Lower leg skin (tissue), 4 donors: ENCODE measurements at regions not wholly inside any gene's neighbourhood (a gene's known extent, or its start where the extent isn't known, plus 50 kb on each side); places are given as distances from the start of the nearest gene placed in this dataset.

Source experiments
- DNase-seq, 2 donors: peaks; one replicate each; pipeline ENCODE4 v3.0.0-alpha.2; 2019; ENCODE audit warnings: low spot score in 2 of 2
- H3K4me3 ChIP-seq: fragments of 200-600 bp; sonication (generic); 2 replicates; pipeline ENCODE4 v1.5.1; 2017; ENCODE audit warnings: mild to moderate bottlenecking, low read depth; ENCODE audit not compliant: poor library complexity, severe bottlenecking
- POLR2A ChIP-seq, 2 donors: fragments of 450-650 bp; IDR thresholded peaks; one replicate each; pipeline ENCODE4 v1.6.1; 2016 to 2017; ENCODE audit warnings: antibody characterized with exemption in 2 of 2, mild to moderate bottlenecking in 1 of 2, moderate library complexity in 1 of 2
- WGBS, 2 donors: methylation state at CpG; one replicate each; pipeline ENCODE4 v1.1.5; 2018; 5-methylcytosine and 5-hydroxymethylcytosine counted together
- intact Hi-C: fragments of 100-400 bp; cut with DNase I; formaldehyde crosslinking; loops from one replicate; pipeline ENCODE4 v1.15.0; 2023; ENCODE audit warnings: low total_unique reads
- TF ChIP-seq, protein P1 (sequence below), 3 donors: fragments of 450-650 bp; IDR thresholded peaks; one replicate each; pipeline ENCODE4 v1.5.1; 2016; ENCODE audit warnings: antibody characterized with exemption in 3 of 3, mild to moderate bottlenecking in 3 of 3, moderate library complexity in 2 of 3

DNA sequence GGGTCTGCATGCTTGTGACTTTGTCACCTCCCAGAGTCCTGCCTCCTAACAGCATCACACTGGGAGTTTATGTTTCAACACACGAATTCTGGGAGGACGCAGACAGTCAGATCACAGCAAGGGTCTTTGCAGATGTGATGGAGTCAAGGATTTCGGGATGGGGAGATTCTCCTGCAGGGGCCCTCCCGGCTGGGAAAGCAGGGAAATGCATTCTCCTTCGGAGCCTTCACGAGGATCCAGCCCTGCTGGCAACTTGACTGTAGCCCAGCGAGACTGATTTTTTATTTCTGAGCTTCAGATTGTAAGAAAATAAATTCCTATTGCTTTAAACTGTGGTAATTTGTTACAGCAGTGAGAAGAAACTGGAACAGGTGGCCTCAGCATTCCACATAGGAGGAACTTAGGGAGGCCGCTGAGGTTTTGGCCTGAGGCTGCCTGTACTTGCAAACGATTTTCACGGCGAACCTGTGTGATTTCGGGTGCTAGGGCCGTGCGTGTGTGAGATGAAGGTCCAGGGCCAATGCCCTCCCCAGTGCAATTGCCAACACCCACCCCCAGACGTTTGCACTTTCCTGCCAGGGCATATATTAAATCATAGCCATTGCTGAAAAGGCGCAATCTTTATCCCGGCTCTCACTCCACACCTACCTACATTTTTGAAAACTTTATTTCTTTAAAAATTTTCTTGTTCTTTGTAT, 79.8 kb downstream of the ASB1 start:
- DNase-seq: peak in 1 of 2 donors; percentile 43
- H3K4me3 ChIP-seq: no peak overlapping the region
- intact Hi-C loops: no loop called here
- no peak for TF ChIP-seq POLR2A (IDR thresholded peaks at IDR 0.05)
- TF ChIP-seq, protein P1, sequence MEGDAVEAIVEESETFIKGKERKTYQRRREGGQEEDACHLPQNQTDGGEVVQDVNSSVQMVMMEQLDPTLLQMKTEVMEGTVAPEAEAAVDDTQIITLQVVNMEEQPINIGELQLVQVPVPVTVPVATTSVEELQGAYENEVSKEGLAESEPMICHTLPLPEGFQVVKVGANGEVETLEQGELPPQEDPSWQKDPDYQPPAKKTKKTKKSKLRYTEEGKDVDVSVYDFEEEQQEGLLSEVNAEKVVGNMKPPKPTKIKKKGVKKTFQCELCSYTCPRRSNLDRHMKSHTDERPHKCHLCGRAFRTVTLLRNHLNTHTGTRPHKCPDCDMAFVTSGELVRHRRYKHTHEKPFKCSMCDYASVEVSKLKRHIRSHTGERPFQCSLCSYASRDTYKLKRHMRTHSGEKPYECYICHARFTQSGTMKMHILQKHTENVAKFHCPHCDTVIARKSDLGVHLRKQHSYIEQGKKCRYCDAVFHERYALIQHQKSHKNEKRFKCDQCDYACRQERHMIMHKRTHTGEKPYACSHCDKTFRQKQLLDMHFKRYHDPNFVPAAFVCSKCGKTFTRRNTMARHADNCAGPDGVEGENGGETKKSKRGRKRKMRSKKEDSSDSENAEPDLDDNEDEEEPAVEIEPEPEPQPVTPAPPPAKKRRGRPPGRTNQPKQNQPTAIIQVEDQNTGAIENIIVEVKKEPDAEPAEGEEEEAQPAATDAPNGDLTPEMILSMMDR (IDR thresholded peaks at IDR 0.05): no peak
- WGBS, 2 donors: 64 to 71% methylated on average over 17 of the region's 17 CpGs

- TF ChIP-seq, protein P1 (IDR thresholded peaks at IDR 0.05): no peak
- TF ChIP-seq POLR2A (IDR thresholded peaks at IDR 0.05): no peak
- DNase-seq: peak in 1 of 2 donors; percentile 21
- no peak overlapping the region for H3K4me3 ChIP-seq
- WGBS, 2 donors: 62 to 71% methylated on average over 6 of the region's 6 CpGs
- intact Hi-C loops: no loop called here
Observed at GRCh38 chr2:238507836-238508235, 81.1 kb downstream of the ASB1 start.

GRCh38 chr2:238509151-238509835, 82.6 kb downstream of the ASB1 start:
- no peak overlapping the region for H3K4me3 ChIP-seq
- no peak for DNase-seq
- intact Hi-C loops: no loop called here
- 84 to 87% methylated on average over 12 of the region's 12 CpGs for WGBS, 2 donors
- TF ChIP-seq, protein P1 (IDR thresholded peaks at IDR 0.05): no peak
- TF ChIP-seq POLR2A (IDR thresholded peaks at IDR 0.05): no peak

GRCh38 chr2:238509903-238510302, 83.2 kb downstream of the ASB1 start:
- no peak for DNase-seq
- intact Hi-C loops: no loop called here
- no peak overlapping the region for H3K4me3 ChIP-seq
- TF ChIP-seq POLR2A (IDR thresholded peaks at IDR 0.05): no peak
- TF ChIP-seq, protein P1 (IDR thresholded peaks at IDR 0.05): no peak
- 95 to 97% methylated on average over 7 of the region's 7 CpGs for WGBS, 2 donors

DNA sequence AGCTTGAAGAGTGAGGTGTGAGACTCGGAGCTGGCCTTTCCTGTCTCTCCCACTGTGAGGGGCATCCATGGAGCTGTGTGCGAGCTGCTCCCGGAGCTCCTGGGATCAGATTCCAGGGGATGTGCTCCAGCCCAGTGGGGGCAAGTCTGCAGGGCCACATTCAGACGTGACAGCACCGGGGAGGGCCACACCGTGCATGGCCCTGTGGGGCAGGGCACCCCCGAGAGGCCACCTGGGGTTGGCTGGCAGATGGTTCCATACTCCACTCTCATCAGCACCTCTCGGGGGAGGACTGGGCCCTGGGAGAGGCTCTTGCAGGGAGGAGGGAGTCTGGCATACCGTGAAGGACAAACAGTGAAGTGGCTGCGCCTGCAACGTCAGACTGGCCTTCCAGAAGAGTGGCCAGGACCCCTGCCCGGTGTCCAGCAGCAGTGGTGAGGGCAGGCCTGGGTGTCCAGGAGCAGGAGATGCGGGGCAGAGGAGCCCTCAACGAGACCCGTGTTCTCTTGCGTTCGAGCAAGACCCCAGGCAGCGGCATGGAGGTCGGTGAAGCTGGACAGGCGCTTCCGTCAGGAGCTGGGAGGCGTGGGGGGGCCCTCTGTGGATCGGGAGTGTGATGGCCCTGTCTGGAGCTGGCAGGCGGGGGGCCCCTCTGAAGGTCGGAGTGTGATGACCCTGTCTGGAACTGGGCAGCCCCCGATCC, 84.3 kb downstream of the ASB1 start:
- intact Hi-C loops: no loop called here
- DNase-seq: no peak
- TF ChIP-seq POLR2A (IDR thresholded peaks at IDR 0.05): no peak
- TF ChIP-seq, protein P1 (IDR thresholded peaks at IDR 0.05): no peak
- WGBS, 2 donors: 84 to 91% methylated on average over 24 to 25 of the region's 26 CpGs
- H3K4me3 ChIP-seq: no peak overlapping the region
